CD14-positive monocyte (primary cell): ENCODE measurements at regions not wholly inside any gene's neighbourhood (a gene's known extent, or its start where the extent isn't known, plus 50 kb on each side); places are given as distances from the start of the nearest gene placed in this dataset.

Source experiments
- DNase-seq, 3 donors: peaks; one replicate each; pipeline ENCODE4 v3.0.0-alpha.2; 2011 to 2022
- H2AFZ ChIP-seq: 2 replicates; pipeline ENCODE4 v1.6.0; 2012; ENCODE audit warnings: mild to moderate bottlenecking, low read depth, low read length, inconsistent platforms; ENCODE audit not compliant: insufficient read depth, poor library complexity, severe bottlenecking
- H3K27ac ChIP-seq, 2 donors: 1 replicate in 1 of 2; 2 replicates in 1 of 2; pipeline ENCODE4 v1.5.1; 2012 to 2013; ENCODE audit warnings: low read length in 2 of 2, control low read depth in 1 of 2, inconsistent platforms in 1 of 2, low read depth in 1 of 2, mild to moderate bottlenecking in 1 of 2
- H3K27me3 ChIP-seq, 2 donors: one replicate each; pipeline versions ENCODE4 v1.6.0 to v1.6.1; 2011 to 2013; ENCODE audit warnings: low read length in 2 of 2; ENCODE audit not compliant: control insufficient read depth in 2 of 2, insufficient read depth in 2 of 2
- H3K36me3 ChIP-seq, 2 donors: replicated peaks in 1 of 2; 1 replicate in 1 of 2; 2 replicates in 1 of 2; pipeline versions ENCODE4 v1.5.1 to v1.6.1; 2012 to 2013; ENCODE audit warnings: low read length in 2 of 2, control low read depth in 1 of 2, inconsistent platforms in 1 of 2, mild to moderate bottlenecking in 1 of 2; ENCODE audit not compliant: insufficient read depth in 2 of 2, control insufficient read depth in 1 of 2
- H3K4me1 ChIP-seq, 2 donors: 1 replicate in 1 of 2; 2 replicates in 1 of 2; pipeline versions ENCODE4 v1.5.1 to v1.6.1; 2012 to 2013; ENCODE audit warnings: low read length in 2 of 2, control low read depth in 1 of 2, inconsistent platforms in 1 of 2, mild to moderate bottlenecking in 1 of 2, moderate library complexity in 1 of 2; ENCODE audit not compliant: insufficient read depth in 2 of 2, control insufficient read depth in 1 of 2
- H3K4me2 ChIP-seq: replicated peaks from 2 replicates; pipeline ENCODE3; 2012; ENCODE audit warnings: low read length, moderate library complexity, mild to moderate bottlenecking; ENCODE audit not compliant: poor library complexity, severe bottlenecking; ENCODE audit errors: extremely low read depth
- H3K4me3 ChIP-seq, 3 experiments: fragments of 200-600 bp in 1 of 3; sonication (generic) in 1 of 3; replicated peaks in 1 of 3; 1 replicate in 2 of 3; 2 replicates in 1 of 3; pipeline ENCODE4 v1.5.1; 2011 to 2013; ENCODE audit warnings: low read length in 3 of 3, mild to moderate bottlenecking in 3 of 3, control low read depth in 2 of 3, low read depth in 2 of 3, inconsistent platforms in 1 of 3, moderate library complexity in 1 of 3
- H3K79me2 ChIP-seq: 2 replicates; pipeline ENCODE4 v1.6.0; 2012; ENCODE audit warnings: mild to moderate bottlenecking, control low read depth, inconsistent platforms, low read length, moderate library complexity; ENCODE audit not compliant: insufficient read depth
- H3K9ac ChIP-seq: 2 replicates; pipeline ENCODE4 v1.6.0; 2017; ENCODE audit warnings: low read length, mild to moderate bottlenecking; ENCODE audit not compliant: insufficient read depth, poor library complexity, severe bottlenecking
- H3K9me3 ChIP-seq, 2 donors: replicated peaks in 1 of 2; 1 replicate in 1 of 2; 2 replicates in 1 of 2; pipeline versions ENCODE4 v1.5.1 to v1.6.1; 2012 to 2013; ENCODE audit warnings: low read length in 2 of 2, control low read depth in 1 of 2; ENCODE audit not compliant: control insufficient read depth in 1 of 2, insufficient read depth in 1 of 2
- H4K20me1 ChIP-seq: 2 replicates; pipeline ENCODE4 v1.6.0; 2012; ENCODE audit warnings: mild to moderate bottlenecking, low read length, control low read depth, moderate library complexity; ENCODE audit not compliant: insufficient read depth
- H3K27ac Mint-ChIP-seq, 7 donors: one replicate each; pipeline ENCODE4 v1.8.0; 2020; ENCODE audit warnings: mild to moderate bottlenecking in 7 of 7, mixed read lengths in 7 of 7, moderate library complexity in 6 of 7, inconsistent platforms in 2 of 7
- H3K27me3 Mint-ChIP-seq, 3 donors: one replicate each; pipeline ENCODE4 v1.8.0; 2021 to 2022; ENCODE audit warnings: low read depth in 3 of 3, mild to moderate bottlenecking in 3 of 3, mixed read lengths in 3 of 3, moderate library complexity in 3 of 3, inconsistent platforms in 1 of 3
- H3K36me3 Mint-ChIP-seq, 2 donors: one replicate each; pipeline ENCODE4 v1.8.0; 2020; ENCODE audit warnings: mixed read lengths in 2 of 2, inconsistent platforms in 1 of 2, mild to moderate bottlenecking in 1 of 2
- H3K4me1 Mint-ChIP-seq: one replicate; pipeline ENCODE4 v1.8.0; 2020; ENCODE audit warnings: mild to moderate bottlenecking, mixed read lengths
- H3K4me3 Mint-ChIP-seq, 2 donors: one replicate each; pipeline ENCODE4 v1.8.0; 2020; ENCODE audit warnings: mild to moderate bottlenecking in 2 of 2, mixed read lengths in 2 of 2, moderate library complexity in 1 of 2
- H3K9me3 Mint-ChIP-seq, 7 donors: one replicate each; pipeline ENCODE4 v1.8.0; 2020 to 2022; ENCODE audit warnings: mixed read lengths in 7 of 7, mild to moderate bottlenecking in 6 of 7, moderate library complexity in 6 of 7, inconsistent platforms in 2 of 7
- WGBS: methylation state at CpG from one replicate; pipeline ENCODE4 v1.1.5; 2013; ENCODE audit warnings: missing lambda C conversion rate; ENCODE audit not compliant: insufficient coverage; 5-methylcytosine and 5-hydroxymethylcytosine counted together
- intact Hi-C, 2 donors: fragments of 100-400 bp; cut with micrococcal nuclease; formaldehyde crosslinking; loops; one replicate each; pipeline versions ENCODE4 v1.15.0 to v1.15.1; 2023
- TF ChIP-seq, protein P1 (sequence below): fragments of 200-600 bp; IDR thresholded peaks from one replicate; pipeline ENCODE4 v1.8.0; 2022; ENCODE audit warnings: antibody characterized with exemption, mild to moderate bottlenecking

DNA sequence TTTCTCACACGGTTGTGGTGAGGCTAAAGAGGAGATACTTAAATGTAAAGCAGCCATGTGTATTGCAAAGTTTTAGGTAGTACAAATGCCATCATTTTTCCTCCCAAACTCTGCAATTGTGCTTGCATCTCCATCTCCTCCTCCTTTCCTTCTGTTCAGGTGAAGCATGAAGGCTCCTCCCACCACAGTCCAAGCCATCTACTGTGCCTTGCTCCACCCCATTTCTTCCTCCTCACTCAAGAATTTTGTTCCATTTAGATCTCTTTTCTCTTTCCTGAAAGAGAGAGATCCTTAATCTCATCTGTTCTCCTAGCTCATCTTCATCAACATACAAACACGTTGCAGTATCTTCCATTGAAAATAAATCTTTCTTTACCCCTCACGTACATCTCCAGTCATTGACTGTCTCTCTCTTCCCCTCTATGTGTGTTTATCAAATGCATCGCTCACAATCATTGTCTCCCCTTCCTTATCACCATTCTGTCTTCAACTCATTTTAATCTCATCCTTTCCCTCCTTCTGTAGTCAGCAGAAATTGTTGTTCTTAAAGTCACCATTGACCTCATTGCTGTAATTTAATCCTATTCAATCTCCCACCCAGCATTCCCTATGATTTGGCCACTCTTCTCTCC, 392.1 kb downstream of the RAD51AP2 start:
- Mint-ChIP-seq H3K27me3 (peaks cover 0 to 2% (median 1%) of the 10 kb centered on the region in 3 donors), H3K4me3 (no peak overlapping the region), H3K4me1 (peaks cover 7% of the 10 kb centered on the region), H3K9me3 (peaks cover 0 to 2% (median 0%) of the 10 kb centered on the region in 7 donors), H3K36me3 (no peaks in the 10 kb centered on the region), H3K27ac (no peak overlapping the region)
- Histone ChIP-seq H2AFZ (no peak overlapping the region), H3K4me2 (no peak overlapping the region), H3K79me2 (no peaks in the 10 kb centered on the region), H3K36me3 (no peaks in the 10 kb centered on the region), H3K9ac (no peak overlapping the region), H3K4me1 (no peaks in the 10 kb centered on the region), H3K27me3 (no peaks in the 10 kb centered on the region), H4K20me1 (no peaks in the 10 kb centered on the region), H3K4me3 (no peak overlapping the region), H3K9me3 (no peaks in the 10 kb centered on the region), H3K27ac (no peak overlapping the region)
- TF ChIP-seq, protein P1, sequence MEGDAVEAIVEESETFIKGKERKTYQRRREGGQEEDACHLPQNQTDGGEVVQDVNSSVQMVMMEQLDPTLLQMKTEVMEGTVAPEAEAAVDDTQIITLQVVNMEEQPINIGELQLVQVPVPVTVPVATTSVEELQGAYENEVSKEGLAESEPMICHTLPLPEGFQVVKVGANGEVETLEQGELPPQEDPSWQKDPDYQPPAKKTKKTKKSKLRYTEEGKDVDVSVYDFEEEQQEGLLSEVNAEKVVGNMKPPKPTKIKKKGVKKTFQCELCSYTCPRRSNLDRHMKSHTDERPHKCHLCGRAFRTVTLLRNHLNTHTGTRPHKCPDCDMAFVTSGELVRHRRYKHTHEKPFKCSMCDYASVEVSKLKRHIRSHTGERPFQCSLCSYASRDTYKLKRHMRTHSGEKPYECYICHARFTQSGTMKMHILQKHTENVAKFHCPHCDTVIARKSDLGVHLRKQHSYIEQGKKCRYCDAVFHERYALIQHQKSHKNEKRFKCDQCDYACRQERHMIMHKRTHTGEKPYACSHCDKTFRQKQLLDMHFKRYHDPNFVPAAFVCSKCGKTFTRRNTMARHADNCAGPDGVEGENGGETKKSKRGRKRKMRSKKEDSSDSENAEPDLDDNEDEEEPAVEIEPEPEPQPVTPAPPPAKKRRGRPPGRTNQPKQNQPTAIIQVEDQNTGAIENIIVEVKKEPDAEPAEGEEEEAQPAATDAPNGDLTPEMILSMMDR = no peak
- 92% methylated on average over 3 of the region's 4 CpGs for WGBS
- intact Hi-C loops = no loop called here
- no peak for DNase-seq

DNA sequence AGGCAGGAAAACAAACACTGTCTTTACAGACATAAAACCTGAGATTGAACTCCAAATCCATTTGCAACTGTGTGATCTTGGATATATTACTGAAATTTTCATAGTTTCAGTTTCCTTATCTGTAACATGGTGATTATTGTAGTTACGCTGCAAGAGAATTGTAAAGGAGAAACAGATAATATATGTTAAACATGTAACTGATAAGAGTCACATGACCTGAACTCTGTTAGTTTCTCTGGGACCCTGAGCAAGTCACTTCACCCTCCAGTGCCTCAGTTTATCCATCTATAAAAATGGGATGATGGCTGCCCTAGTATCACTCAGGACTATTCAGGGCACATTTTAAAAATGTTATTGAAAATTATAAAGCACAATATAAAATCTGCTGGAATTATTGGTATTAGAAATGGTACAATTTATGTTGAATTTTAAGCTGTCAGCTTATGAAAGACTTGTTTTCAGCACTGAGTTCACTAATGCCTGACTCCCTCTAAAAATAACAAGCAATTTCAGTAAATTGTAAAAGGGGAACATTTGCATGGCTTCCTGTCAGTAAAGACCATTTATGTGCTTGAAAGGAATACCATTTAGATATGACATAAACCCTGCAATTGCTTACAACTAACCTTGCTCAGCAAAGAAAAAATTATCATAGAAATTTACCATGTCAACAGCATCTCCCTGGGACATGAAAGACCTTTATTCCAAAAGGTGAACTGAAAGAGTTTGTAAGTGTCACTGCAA, 393.5 kb downstream of the RAD51AP2 start:
- Mint-ChIP-seq H3K4me1 (peaks cover 7% of the 10 kb centered on the region), H3K36me3 (no peaks in the 10 kb centered on the region), H3K27ac (no peak overlapping the region), H3K27me3 (peaks cover 0 to 2% (median 1%) of the 10 kb centered on the region in 3 donors), H3K9me3 (no peaks in the 10 kb centered on the region), H3K4me3 (no peak overlapping the region)
- no peak overlapping the region for H3K9ac ChIP-seq
- H3K9me3 ChIP-seq = no peaks in the 10 kb centered on the region
- DNase-seq = no peak
- no peaks in the 10 kb centered on the region for H4K20me1 ChIP-seq
- no peaks in the 10 kb centered on the region for H3K79me2 ChIP-seq
- intact Hi-C loops = no loop called here
- no peak overlapping the region for H3K4me3 ChIP-seq
- no peak overlapping the region for H2AFZ ChIP-seq
- no CpG with 5 or more reads among the region's 1 CpG for whole genome bisulfite sequencing
- TF ChIP-seq, protein P1 = no peak
- H3K4me1 ChIP-seq = no peaks in the 10 kb centered on the region
- no peaks in the 10 kb centered on the region for H3K36me3 ChIP-seq
- H3K27me3 ChIP-seq = no peaks in the 10 kb centered on the region
- H3K4me2 ChIP-seq = no peak overlapping the region
- no peak overlapping the region for H3K27ac ChIP-seq
